ENCODE measurements at regions not wholly inside any gene's neighbourhood (a gene's known extent, or its start where the extent isn't known, plus 50 kb on each side); places are given as distances from the start of the nearest gene placed in this dataset.
A peak's percentile ranks its signal among the peaks of the same experiment; 100 is the strongest.
"Not testable (repeated sequence)": the region's sequence is repeated elsewhere in the genome, so short reads cannot be mapped to it uniquely, and the experiment has no call there.

DNA sequence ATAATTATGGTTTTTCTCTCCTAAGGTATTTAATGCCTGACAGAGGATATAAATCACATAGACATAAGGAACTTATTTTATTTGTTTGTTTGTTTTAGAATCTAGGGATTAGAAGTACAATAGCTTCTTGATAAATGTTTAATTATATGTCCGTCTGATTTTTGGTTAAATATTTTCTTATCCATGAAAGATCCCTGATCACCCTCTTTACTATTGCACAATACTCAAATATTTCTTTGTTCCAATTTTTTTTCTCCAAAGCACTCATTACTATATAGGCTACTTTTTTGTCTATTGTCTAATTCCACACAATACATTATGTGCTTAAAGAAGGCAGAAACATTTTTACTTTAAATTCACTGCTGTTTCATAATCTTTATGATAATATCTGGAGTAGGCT is 875.8 kb downstream of the TDRD15 start:
- no peak for DNase-seq

DNA sequence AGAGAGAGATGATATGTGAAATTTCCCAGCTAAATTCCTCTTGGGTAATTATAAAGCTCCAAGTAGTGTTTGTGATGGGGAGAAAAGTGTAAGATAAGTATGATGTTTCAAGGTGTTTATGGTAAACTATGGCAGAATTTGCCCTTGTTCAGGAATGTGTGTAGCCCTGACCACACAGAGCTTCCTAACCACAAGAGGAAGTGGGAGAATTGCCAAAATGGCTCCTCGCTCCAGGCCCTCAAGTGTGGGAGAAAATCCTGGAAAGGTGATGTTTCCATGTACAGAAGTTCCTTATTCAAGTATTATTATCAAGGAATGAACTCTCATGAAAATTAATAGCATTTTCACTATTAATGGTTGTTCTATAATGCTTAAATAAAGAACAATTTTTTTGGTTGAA is 878.3 kb downstream of the TDRD15 start:
- no peak for DNase-seq

DNA sequence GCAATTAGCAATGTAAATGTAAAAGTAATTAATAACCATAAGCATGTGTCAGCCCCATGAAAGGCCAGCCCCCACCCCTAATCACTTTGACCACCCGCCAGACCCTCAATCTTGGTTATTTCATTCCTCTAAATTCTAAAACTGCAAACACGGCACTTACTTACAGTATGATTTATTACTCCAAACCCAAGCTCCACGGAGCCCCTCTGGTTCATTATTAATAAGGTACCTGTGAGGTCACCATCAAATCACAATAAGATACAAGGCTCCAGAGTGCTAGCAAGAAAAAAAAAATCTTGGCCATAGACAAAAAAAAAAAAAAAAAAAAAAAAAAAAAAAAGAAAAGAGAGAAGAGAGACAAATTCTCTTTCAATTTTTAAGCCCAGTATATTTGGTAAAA is 879.5 kb downstream of the TDRD15 start:
- DNase-seq = no peak

DNA sequence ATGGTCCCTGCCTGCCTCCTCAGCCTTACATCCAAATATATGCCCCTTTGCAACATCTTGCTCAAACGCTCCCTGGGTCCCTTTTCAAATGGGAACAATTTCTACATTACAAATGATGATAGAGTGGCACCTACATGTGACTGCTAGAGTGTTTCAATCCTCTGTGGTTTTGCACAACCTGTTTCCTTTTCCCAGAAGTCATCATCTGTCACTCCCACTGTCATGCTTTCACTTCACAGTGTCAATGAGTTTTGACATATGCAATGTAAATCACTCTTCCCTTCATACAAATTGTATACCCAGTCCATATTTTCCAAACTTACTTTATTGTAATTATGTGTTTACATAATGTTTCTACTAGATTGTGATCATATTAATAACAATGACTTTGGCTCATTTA is 887.3 kb downstream of the TDRD15 start:
- DNase-seq = no peak

DNA sequence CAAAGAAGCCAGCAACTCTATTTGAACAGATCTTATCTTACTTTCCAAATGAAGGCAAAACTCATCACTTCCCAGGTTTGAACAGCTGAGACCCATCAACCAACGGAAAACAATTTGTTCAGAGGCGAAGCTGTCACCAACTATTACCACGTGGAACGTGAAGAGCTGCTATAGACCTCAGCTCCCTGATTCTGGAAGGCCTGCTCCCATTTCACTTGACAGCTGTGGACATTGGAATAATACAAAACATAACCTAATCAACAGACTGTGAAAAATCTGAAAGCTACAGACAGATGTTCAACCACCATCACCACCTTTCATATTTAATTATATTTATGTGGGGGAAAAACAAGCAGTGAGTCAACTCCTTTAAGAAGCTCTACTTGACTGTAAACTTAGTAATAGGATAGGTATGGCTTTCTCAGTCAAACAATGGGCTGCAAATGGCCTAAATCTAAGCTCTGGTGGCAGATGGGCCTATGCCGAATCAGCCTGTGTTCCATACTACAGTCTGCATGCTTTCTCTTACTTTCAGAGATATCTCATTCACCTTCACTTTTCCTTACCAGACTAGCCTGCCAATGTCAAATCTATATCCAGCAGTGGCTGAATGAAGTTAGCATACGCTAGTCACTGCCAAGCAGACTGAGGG is 896.4 kb downstream of the TDRD15 start:
- peak; percentile 62 for DNase-seq

DNA sequence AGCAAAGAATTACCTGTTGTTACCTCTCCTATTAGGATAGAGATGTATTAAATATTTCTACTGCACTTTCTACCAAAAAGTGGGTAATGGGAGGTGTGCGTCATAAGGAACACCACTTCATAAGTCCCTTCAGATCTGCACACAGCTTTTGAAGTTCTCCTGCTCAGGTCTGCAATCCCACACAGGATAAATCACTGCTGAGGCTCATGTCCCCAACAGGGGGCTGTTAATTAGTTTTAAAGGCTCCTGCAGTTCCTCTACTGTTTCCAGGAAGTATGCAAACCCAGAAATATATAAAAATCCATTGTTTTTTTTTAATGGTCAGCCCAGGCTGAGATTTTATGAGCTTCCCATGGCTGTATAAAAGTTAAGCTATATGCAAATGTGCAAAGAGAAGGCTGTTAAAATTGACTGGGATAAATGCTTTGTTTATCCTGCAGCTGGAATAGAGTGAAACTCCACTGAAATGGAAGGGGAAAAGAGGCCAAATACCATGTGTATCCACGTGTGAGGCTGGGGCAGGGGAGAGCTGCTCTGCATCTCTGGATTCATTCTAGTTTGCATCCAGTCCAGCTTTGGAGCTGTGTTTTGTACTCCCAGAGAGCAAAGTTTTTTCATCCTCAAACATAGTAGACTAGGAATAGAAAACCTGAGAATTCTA is 903.7 kb downstream of the TDRD15 start:
- DNase-seq = peak; percentile 39

DNA sequence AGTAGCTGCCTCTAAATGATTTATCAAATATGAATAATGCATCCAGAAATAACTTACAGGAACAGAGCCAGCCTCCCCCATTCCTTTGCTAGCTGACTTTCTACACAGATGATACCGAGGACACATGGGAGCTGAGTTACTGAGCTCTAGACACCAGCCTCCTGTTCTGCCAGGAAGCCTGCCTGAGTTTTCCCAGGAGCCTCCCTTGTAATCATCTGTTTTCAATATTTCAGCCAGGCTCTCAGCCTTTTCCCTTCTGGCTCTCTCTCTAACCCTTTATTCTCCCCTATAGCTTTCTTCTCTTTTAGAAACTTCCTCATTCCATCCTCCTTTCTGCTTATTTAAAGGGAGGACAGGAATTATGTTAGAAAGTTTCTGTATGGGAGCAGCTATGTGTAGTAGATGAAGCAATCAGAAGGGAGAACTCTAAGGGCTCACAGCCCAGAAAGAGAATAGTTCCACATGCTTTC is 911.6 kb downstream of the TDRD15 start:
- peak; percentile 73 for DNase-seq

DNA sequence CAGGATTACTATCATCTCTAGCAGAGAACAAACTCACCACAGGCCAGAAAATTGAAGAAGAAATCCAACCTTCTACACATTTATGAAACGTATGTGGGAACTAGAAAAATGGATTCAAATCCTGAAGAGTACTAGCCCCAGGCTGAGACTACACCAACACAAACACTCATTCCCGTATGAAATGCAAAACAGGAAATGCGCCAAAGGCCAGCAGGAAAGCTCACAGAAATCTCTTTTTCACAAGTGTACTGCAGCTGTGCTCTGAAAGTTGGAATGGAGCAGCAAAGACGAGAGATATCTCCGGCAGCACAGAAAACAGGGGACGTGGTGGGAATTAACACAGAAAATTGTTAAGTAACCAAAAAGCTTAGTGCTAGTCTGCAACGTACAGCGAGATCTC is 913.5 kb downstream of the TDRD15 start:
- peak; percentile 82 for DNase-seq

DNA sequence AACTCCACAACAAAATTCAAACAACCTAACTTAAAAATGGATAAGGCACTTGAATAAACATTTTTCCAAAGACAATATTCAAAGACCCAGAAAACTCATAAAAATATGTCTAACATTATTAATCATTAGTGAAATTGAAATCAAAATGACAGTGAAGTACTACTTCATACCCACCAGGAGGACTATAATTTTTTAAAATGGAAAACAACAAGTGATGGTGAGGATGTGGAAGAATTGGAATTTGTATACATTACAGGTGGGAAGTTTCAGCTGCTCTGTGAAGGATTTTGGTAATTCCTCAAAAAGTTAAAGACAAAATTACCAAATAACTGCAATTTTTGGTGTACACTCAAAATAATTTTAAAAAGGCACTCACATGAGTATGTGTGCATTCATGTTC is 920.0 kb downstream of the TDRD15 start:
- no peak for DNase-seq

DNA sequence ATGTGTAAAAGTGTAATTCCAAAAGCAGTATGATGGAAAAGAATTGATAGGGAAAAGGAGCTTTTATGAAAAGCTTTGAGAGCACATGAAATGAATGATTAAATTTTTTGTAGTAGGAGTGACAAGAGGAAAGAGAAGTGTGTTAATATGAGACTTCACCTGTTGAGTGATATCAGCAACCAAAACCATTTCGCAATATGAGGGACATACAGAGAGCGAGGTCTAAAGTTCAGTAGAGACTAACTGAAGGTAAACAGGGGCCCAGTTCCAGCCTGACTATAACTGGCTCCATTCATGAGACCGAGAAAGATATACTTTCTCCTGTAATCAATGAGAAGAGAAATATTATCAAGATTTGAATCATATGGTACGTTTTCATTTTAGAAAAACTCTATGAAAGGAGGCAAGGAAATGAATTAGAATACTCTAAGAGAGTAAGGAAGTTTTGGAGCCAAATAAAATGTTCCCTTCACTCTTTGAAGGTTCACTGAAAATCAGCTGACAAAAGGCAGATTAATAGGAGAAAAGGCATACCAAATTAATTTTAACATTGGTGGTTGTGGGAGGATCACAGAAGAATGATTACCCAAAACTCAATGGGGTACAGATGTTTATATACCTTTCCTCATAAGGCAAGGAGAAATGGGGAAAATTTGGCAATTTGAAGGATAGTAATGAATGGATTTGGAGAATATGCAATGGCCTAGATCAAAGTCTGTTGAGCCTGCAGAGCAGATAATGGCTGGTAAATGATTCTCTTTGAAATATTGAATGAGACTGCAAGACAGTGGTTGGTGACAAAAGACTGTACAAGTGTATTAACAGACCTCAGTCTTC is 932.2 kb downstream of the TDRD15 start:
- DNase-seq = no peak

DNA sequence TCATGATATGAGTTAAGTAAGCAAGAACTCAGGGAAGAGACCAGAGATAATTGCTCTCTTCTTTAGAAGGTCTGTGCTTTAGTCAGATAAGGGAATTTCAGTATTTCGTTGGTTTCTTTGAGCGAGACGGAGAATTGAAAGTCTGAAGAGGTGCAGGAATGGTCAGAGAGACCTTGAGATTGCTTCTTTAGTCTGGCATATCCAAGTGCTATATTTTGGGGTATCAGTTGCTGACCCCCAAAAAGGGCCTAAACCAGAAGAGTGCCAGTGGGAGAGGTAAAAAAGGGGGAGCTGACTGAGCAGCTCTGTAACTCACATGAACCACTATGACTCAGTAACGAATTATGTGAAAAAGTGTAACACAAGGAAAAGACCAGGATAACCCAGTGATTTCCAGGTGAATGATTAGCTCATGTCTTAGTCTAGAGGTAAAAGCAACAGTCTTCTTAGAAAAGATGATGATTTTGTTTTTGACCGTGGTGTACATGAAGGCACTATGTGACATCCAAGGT is 932.9 kb downstream of the TDRD15 start:
- DNase-seq = no peak

DNA sequence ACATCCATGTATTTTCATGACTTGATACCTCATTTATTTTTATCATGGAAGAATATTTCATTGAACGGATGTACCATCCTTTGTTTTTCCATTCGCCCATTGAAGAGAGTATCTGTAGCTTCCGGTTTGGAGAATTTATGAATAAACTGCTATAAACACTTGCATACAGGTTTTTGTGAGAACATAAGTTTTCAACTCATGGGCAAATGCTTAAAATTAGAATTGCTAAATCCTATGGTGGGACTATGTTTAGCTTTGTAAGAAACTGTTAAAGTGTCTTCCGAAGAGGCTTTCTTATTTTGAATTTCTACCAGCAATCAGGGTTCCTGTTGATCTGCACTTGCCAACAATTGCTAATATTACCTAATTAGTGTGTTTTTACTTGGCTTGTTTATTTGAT is 938.9 kb downstream of the TDRD15 start:
- DNase-seq = no peak

DNA sequence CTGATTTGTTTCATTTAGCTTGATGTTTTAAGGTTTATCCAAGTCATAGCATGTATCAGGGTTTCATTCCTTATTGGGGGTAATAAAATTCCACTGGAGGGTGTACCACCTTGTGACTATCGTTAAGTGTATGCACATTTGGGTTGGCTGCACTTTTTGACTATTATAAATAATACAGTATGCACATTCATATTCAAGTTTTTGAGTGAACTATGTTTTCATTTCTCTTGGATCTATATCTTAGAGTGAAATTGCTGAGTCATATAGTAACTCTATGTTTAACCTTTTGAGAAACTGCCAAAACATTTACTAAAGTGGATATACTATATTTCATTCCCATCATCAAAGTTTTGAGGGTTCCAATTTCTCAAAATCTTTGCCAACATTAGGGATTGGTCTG is 952.7 kb downstream of the TDRD15 start:
- DNase-seq = no peak

DNA sequence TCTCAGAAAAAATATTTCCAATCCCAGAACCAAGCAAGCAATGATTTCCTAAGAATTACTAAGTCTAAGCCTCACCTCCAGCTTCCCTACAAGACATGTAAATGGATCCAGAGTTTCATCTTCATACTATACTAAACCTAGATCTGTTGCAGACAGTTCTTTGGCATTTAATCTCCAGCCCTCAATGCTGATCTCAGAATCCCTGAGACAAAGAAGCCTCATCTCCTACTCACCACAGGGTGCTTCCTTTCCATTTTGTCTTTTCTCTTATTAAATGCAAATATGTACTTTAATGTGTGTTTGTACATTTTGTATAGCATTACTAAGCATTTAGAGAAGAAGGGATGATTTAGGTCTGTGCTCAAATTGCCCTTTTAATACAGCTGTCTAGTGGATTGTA is 954.9 kb downstream of the TDRD15 start:
- DNase-seq = no peak

DNA sequence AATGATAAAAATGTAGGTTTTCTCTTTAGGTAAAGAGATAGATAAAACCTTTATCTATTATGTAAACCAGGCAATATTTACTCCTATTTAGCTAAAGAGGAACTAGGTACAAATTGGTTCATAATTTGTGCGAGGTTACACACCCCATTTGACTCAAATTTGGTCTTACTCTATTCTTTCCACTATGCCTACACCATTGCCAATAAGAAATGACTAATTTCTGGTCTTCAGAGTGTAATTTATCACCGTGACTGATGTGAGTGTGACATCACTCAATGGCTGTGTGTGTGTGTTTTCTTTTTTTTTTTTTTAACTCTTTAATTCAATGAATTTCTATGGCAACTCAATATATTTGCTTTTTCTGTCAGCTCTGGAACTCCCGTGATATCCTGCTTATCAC is 955.8 kb downstream of the TDRD15 start:
- peak; percentile 2 for DNase-seq

DNA sequence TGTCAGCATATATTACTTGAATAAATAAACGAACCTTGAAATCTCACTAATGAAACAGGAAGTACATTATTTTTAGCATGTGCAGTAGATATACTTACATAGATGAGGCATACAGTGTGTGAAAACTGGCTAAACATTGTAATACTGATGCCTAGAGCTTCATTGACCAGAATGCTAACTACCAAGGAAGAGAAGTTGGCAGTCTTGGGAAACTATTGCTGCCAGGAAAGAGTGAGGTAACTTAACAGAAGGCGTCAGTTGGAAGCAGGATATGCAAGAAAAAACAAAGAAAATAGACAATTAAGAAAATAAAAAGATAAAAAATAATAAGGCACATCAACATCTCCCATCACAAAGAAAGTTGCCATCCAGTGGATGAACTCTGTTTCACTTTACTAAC is 963.0 kb downstream of the TDRD15 start:
- peak; percentile 2 for DNase-seq

DNA sequence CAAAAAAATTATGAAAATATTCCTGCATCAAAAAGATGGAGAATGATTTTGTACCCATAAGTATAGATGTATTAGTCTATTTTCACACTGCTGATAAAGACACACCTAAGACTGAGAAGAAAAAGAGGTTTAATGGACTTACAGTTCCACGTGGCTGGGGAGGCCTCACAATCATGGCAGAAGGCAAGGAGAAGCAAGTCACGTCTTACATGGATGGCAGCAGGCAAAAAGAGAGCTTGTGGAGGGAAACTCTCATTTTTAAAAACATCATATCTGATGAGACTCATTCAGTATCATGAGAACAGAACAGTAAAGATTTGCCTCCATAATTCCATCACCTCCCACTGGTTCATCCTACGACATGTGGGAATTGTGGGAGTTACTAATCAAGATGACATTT is 979.8 kb downstream of the TDRD15 start:
- not testable (repeated sequence) for DNase-seq

DNA sequence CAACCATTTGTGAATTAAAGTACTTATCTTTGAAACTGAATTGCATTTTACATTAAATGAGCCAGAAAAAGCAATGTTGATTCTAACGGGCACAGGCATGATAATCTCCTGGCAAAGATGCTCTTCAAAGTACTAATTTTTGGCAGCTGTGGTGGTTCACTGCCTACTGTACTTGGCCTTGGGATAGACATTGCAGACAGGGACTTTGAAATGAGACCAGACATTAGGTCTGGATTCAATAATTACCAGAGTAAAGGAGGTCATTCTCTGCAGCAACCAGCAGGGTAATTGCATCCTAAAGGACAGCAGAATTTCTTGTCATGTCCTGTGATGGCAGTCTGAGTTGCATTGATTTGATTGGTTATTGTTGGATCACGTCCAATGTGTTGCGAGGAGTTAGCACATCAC is 986.5 kb downstream of the TDRD15 start:
- no peak for DNase-seq

DNA sequence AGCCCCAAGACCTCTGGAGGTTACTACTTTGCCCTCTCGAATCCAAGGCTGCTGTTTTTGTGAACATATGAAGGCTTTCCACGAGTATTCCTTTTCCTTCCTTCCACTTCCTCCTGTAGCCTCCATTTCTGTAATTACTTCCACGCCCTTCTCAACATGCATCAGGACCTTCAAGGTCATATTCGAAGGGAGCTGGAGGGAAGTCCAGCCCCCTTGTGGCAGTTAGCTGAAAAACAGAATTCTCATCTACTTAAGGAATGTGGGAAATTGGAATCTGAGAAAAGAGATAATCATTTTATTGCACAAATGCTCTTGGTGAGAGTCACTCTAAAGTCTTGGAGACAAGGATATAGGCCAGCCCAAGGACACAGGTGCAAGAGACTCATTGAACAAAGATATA is 1000.2 kb downstream of the TDRD15 start:
- no peak for DNase-seq

DNA sequence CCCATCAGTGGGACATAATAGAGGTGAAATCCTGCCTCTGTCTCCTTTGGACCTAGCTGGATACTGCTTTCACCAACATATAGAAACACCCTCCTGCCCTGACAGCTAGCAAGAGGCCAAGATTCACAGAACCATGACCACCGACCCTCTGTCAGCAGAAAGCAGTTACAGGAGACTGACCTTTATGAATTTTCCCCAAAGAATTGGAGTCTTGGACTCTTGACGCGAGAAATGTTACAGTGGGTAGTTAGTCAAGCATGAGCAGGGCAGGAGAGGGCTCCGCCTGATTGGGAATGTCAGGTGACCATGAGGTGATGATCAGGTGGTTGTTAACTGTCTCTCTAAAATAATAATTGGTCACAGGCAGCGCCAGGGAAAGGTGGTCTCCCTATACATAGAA is 1002.3 kb downstream of the TDRD15 start:
- no peak for DNase-seq

DNA sequence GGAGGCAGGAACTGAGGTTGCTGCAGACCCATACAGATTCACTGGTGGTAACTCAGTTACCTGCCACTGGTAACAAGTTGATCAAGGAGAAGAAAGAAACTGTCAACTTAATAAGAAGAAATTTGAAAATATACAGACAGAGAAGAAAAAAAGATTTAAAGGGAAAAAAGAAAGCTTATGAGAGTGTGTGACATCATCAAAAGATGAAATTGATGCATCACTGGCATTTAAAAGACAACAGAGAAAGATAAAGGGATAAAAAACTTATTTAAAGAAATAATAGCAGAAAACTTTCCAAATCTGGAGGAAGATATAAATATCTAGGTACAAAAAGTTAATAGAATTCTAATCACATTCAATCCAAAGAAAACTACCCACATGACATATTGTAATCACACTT is 1003.2 kb downstream of the TDRD15 start:
- DNase-seq = no peak

DNA sequence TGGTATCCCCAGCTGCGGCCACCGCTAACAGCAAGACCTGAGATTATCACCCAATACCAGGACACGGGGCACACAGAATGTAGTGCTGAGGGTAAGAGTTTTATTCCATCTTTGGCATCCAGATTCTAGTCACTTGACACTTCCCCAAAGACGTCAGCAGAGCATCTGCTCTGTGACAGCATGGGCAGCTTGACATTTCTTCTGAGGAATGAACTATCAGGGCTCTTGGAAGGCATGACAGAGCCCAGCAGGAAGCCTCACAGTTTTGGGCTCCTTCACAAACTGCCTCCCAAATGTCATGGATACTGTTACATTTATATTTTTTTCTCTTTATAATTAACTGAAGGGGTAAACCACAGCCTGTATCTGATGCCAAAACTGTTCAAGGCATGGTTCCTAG is 1010.7 kb downstream of the TDRD15 start:
- DNase-seq = no peak

DNA sequence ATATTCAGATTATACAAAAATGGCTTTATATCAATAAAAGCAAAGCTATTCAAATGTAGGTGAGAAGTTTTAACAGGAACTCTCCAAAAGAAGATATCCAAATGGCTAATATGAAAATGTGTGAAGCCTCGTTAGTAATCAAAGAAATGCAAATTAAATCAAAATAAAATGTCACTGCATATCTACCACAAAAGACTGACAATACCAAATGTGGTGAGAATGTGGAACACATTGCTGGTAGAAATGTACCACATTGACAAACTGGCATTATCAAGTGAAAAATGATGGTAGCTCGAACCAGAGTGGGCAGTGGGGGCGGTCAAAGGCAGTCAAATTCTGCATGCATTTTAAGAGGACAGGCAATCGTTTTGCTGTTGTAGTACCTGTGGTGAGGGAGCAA is 1012.7 kb downstream of the TDRD15 start:
- no peak for DNase-seq

All from tongue (tissue), 1 donor.